D721Med (cell line): ENCODE measurements at regions not wholly inside any gene's neighbourhood (a gene's known extent, or its start where the extent isn't known, plus 50 kb on each side); places are given as distances from the start of the nearest gene placed in this dataset.
"Not testable (repeated sequence)": the region's sequence is repeated elsewhere in the genome, so short reads cannot be mapped to it uniquely, and the experiment has no call there.

Experiments used
- DNase-seq: peaks from one replicate; pipeline ENCODE4 v3.0.0; 2011; ENCODE audit warnings: low spot score; ENCODE audit not compliant: insufficient read length
- FAIRE-seq: peaks from 2 replicates; lab custom pipeline; 2011; peaks lifted over from hg19 to GRCh38; lab: Jason Lieb, UNC
- TF ChIP-seq, protein P1 (sequence below): IDR thresholded peaks from 2 replicates; pipeline ENCODE4 v1.5.1; 2012; ENCODE audit warnings: mild to moderate bottlenecking, control low read depth; ENCODE audit not compliant: insufficient read depth; ENCODE audit errors: missing control alignments

DNA sequence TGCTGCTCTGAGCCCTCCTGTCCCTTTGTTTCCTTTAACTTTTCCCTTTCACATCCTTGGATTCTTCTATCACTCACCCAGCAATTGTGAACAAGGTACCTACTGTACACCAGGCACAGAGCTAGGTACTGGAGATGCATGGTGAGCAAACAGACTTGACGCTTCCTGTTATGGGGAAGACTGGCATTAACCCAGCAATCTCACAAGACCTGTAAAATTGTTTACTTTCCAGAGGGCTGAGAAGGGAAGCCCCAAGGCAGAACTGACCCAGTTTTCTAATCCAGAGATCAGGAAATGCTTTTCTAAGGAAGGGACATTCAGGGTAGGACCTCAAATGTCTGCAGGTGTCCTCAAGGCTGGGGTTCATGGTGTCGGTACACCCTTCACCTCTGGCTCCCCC lies 171.6 kb upstream of the KAZN start:
- DNase-seq (no peak), FAIRE-seq (no peak)
- TF ChIP-seq, protein P1, sequence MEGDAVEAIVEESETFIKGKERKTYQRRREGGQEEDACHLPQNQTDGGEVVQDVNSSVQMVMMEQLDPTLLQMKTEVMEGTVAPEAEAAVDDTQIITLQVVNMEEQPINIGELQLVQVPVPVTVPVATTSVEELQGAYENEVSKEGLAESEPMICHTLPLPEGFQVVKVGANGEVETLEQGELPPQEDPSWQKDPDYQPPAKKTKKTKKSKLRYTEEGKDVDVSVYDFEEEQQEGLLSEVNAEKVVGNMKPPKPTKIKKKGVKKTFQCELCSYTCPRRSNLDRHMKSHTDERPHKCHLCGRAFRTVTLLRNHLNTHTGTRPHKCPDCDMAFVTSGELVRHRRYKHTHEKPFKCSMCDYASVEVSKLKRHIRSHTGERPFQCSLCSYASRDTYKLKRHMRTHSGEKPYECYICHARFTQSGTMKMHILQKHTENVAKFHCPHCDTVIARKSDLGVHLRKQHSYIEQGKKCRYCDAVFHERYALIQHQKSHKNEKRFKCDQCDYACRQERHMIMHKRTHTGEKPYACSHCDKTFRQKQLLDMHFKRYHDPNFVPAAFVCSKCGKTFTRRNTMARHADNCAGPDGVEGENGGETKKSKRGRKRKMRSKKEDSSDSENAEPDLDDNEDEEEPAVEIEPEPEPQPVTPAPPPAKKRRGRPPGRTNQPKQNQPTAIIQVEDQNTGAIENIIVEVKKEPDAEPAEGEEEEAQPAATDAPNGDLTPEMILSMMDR: no peak

DNA sequence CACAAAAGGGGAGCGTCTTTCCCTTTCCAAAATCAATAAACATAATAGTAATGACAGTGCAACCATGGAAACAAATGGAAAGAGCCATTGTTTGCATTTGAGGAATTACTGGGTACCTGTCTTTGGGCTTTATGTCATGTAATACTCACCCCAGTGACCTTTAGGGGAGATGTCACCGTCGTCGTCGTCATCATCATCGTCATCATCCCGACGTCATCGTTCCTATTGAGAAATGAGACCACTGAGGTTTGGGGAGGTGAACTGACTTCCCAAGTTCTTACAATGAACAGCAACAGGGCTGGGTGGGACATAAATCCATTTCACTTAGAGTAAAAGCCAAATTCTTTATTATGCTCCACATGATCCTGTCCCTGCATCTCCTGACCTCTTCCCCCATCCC lies 168.9 kb upstream of the KAZN start:
- DNase-seq: no peak
- TF ChIP-seq, protein P1: no peak
- FAIRE-seq: no peak

- FAIRE-seq, DNase-seq: not testable (repeated sequence)
Observed at GRCh38 chr1:14432728-14433127, 165.8 kb upstream of the KAZN start.

- FAIRE-seq: no peak
- TF ChIP-seq, protein P1: no peak
- no peak for DNase-seq
Observed at GRCh38 chr1:14435368-14436023, 163.0 kb upstream of the KAZN start.

- DNase-seq (no peak), FAIRE-seq (no peak)
- TF ChIP-seq, protein P1: no peak
Observed at GRCh38 chr1:14437417-14437918, 161.0 kb upstream of the KAZN start.

DNA sequence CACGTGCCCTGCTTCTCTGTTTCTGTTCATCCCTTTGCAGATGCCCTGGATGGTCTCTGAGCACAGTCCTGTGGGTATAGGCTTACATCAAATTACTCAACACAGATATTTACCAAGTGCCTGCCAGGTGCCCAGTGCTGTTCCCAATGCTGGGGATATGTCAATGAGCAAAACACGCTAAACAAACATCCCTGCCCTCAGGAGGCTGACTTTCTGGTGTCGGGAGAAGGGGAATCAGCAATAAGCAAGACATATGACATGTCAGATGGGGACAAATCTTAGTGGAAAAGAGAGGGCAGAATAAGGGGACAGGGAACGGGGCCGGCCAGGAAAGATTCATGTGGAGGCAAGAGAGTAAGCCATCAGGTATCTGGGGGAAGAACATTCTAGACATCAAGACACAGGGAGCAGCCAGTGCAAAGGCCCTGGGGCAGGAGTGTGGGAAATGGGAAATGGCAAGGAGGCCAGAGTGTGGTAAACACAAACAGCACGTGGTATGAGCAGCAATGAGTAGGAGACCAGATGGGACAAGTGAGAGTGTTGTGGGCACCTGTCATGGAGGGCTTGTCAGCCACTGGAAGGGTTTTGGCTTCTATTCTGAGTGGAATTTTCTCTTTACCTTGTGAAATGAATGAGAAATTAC lies 160.2 kb upstream of the KAZN start:
- TF ChIP-seq, protein P1: no peak
- DNase-seq (no peak), FAIRE-seq (no peak)

DNA sequence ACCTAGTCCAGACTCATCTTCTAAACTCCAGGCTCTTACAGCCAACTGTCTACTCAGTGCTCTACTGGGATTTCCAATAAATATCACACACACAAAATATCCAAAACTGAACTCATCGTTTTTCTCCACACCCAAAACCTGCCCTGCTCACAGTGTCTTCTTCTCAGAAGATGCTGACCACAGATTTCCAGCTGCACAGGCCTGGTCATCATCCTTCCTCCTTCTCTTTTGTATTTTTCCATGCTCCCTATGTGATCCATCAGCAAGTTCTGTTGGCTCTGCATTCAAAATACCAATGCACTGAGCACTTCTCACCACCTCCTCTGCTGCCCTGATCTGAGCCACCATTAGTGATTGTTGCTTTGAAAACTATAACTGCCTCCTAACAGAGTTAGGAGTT lies 159.5 kb upstream of the KAZN start:
- FAIRE-seq (no peak), DNase-seq (no peak)
- TF ChIP-seq, protein P1: no peak
